MM.1S (cell line): ENCODE measurements at regions not wholly inside any gene's neighbourhood (a gene's known extent, or its start where the extent isn't known, plus 50 kb on each side); places are given as distances from the start of the nearest gene placed in this dataset.

Experiments used
- DNase-seq: peaks from one replicate; pipeline ENCODE4 v3.0.0-alpha.2; 2015
- H2AFZ ChIP-seq: fragments of 300-600 bp; sonication (generic); 2 replicates; pipeline ENCODE4 v1.6.0; 2016; ENCODE audit warnings: antibody characterized with exemption, low read length
- H3F3A ChIP-seq: fragments of 300-600 bp; sonication (generic); 2 replicates; pipeline ENCODE4 v1.6.1; 2016; ENCODE audit warnings: mild to moderate bottlenecking, antibody characterized with exemption, low read length, moderate library complexity, mixed read lengths; ENCODE audit not compliant: insufficient read depth
- H3K27ac ChIP-seq: fragments of 300-600 bp; sonication (generic); 2 replicates; pipeline ENCODE4 v1.5.1; 2016; ENCODE audit warnings: mild to moderate bottlenecking, low read length
- H3K27me3 ChIP-seq: fragments of 300-600 bp; sonication (generic); replicated peaks from 2 replicates; pipeline ENCODE4 v1.6.0; 2016; ENCODE audit warnings: low read length; ENCODE audit not compliant: insufficient read depth
- H3K36me3 ChIP-seq: fragments of 300-600 bp; sonication (generic); replicated peaks from 2 replicates; pipeline ENCODE4 v1.6.1; 2016; ENCODE audit warnings: mild to moderate bottlenecking, low read length, mixed read lengths; ENCODE audit not compliant: insufficient read depth
- H3K4me1 ChIP-seq: fragments of 300-600 bp; sonication (generic); 2 replicates; pipeline ENCODE4 v1.6.1; 2016; ENCODE audit warnings: low read length, mixed read lengths
- H3K4me2 ChIP-seq: fragments of 300-600 bp; sonication (generic); 2 replicates; pipeline ENCODE4 v1.6.0; 2016; ENCODE audit warnings: low read depth, low read length
- H3K4me3 ChIP-seq: fragments of 300-600 bp; sonication (generic); 2 replicates; pipeline ENCODE4 v1.5.1; 2016; ENCODE audit warnings: low read length, mixed read lengths
- H3K79me2 ChIP-seq: fragments of 300-600 bp; sonication (generic); 2 replicates; pipeline ENCODE4 v1.6.1; 2016; ENCODE audit warnings: mixed run types, low read length, mixed read lengths
- H3K9ac ChIP-seq: fragments of 300-600 bp; sonication (generic); 2 replicates; pipeline ENCODE4 v1.6.1; 2016; ENCODE audit warnings: low read length, mixed read lengths
- H3K9me2 ChIP-seq: fragments of 300-600 bp; sonication (generic); replicated peaks from 2 replicates; pipeline ENCODE4 v1.6.1; 2016; ENCODE audit warnings: mild to moderate bottlenecking, low read length, mixed read lengths; ENCODE audit not compliant: insufficient read depth
- H3K9me3 ChIP-seq: fragments of 300-600 bp; sonication (generic); replicated peaks from 2 replicates; pipeline ENCODE4 v1.6.1; 2016; ENCODE audit warnings: mild to moderate bottlenecking, low read length, mixed read lengths; ENCODE audit not compliant: insufficient read depth
- H4K20me1 ChIP-seq: fragments of 300-600 bp; sonication (generic); 2 replicates; pipeline ENCODE4 v1.6.1; 2016; ENCODE audit warnings: mild to moderate bottlenecking, low read length, moderate library complexity, mixed read lengths; ENCODE audit not compliant: insufficient read depth
- CTCF ChIP-seq: fragments of 300-600 bp; sonication (generic); IDR thresholded peaks from 2 replicates; pipeline ENCODE4 v1.5.1; 2016; ENCODE audit warnings: antibody characterized with exemption, low read length, mixed read lengths
- EZH2 ChIP-seq: fragments of 300-600 bp; sonication (generic); optimal IDR thresholded peaks from 2 replicates; pipeline ENCODE3; 2017; ENCODE audit warnings: low read depth, mild to moderate bottlenecking, antibody characterized with exemption, low read length, mixed read lengths
- EZH2phosphoT487 ChIP-seq: fragments of 300-600 bp; sonication (generic); IDR thresholded peaks from 2 replicates; pipeline ENCODE4 v1.6.1; 2018; ENCODE audit warnings: antibody characterized with exemption, low read length

GRCh38 chr9:86859056-86859455 is 88.2 kb downstream of the GAS1 start:
- Histone ChIP-seq H3F3A (no peaks in the 10 kb centered on the region), H3K4me3 (no peak overlapping the region), H3K36me3 (no peaks in the 10 kb centered on the region), H3K4me1 (no peaks in the 10 kb centered on the region), H3K79me2 (no peaks in the 10 kb centered on the region), H3K27me3 (no peaks in the 10 kb centered on the region), H3K4me2 (no peak overlapping the region), H3K27ac (no peak overlapping the region), H4K20me1 (no peaks in the 10 kb centered on the region), H3K9ac (no peak overlapping the region), H2AFZ (no peak overlapping the region), H3K9me3 (no peaks in the 10 kb centered on the region), H3K9me2 (no peaks in the 10 kb centered on the region)
- TF ChIP-seq EZH2phosphoT487 (no peak), EZH2 (no peak), CTCF (no peak)
- no peak for DNase-seq

- Histone ChIP-seq H4K20me1 (no peaks in the 10 kb centered on the region), H3K4me1 (no peaks in the 10 kb centered on the region), H3K4me3 (no peak overlapping the region), H3K9me2 (no peaks in the 10 kb centered on the region), H2AFZ (no peak overlapping the region), H3K36me3 (no peaks in the 10 kb centered on the region), H3F3A (no peaks in the 10 kb centered on the region), H3K27ac (no peak overlapping the region), H3K9ac (no peak overlapping the region), H3K27me3 (no peaks in the 10 kb centered on the region), H3K4me2 (no peak overlapping the region), H3K79me2 (no peaks in the 10 kb centered on the region), H3K9me3 (no peaks in the 10 kb centered on the region)
- DNase-seq: no peak
- TF ChIP-seq EZH2 (no peak), CTCF (no peak), EZH2phosphoT487 (no peak)
These were observed 89.3 kb downstream of the GAS1 start for GRCh38 chr9:86858009-86858408.

- Histone ChIP-seq H3K4me2 (no peak overlapping the region), H4K20me1 (no peaks in the 10 kb centered on the region), H3K79me2 (no peaks in the 10 kb centered on the region), H3K4me3 (no peak overlapping the region), H3K27me3 (no peaks in the 10 kb centered on the region), H3K9me3 (no peaks in the 10 kb centered on the region), H3K9ac (no peak overlapping the region), H3K4me1 (no peaks in the 10 kb centered on the region), H3K36me3 (no peaks in the 10 kb centered on the region), H3F3A (no peaks in the 10 kb centered on the region), H2AFZ (no peak overlapping the region), H3K27ac (no peak overlapping the region), H3K9me2 (no peaks in the 10 kb centered on the region)
- TF ChIP-seq EZH2phosphoT487 (no peak), CTCF (no peak), EZH2 (no peak)
- no peak for DNase-seq
These were observed 91.0 kb downstream of the GAS1 start for GRCh38 chr9:86856259-86856658.
